H1 (cell line): ENCODE measurements at regions not wholly inside any gene's neighbourhood (a gene's known extent, or its start where the extent isn't known, plus 50 kb on each side); places are given as distances from the start of the nearest gene placed in this dataset.

Experiments
- CTCF ChIA-PET: fragments of 300-600 bp; sonication (Branson Sonifier 250); formaldehyde crosslinking; loops from one replicate; lab custom pipeline; 2021; ENCODE audit not compliant: partially characterized antibody; lab: Charles Lee
- POLR2A ChIA-PET: fragments of 300-600 bp; sonication (Branson Sonifier 250); formaldehyde crosslinking; loops from one replicate; lab custom pipeline; 2021; ENCODE audit warnings: inconsistent platforms; ENCODE audit not compliant: partially characterized antibody; lab: Charles Lee
- DNase-seq, 2 experiments: peaks; one replicate each; pipeline versions ENCODE4 v3.0.0 to v3.0.0-alpha.2; 2010 to 2022; ENCODE audit warnings: low spot score in 2 of 2, low read depth in 1 of 2, mixed read lengths in 1 of 2
- FAIRE-seq: peaks from 2 replicates; lab custom pipeline; 2011; peaks lifted over from hg19 to GRCh38; lab: Jason Lieb, UNC
- H2AFZ ChIP-seq: 2 replicates; pipeline ENCODE4 v1.8.1; 2012; ENCODE audit warnings: low read length, inconsistent platforms
- H2AK5ac ChIP-seq: 2 replicates; pipeline ENCODE4 v1.6.1; 2013; ENCODE audit warnings: low read depth, low read length
- H2BK120ac ChIP-seq: replicated peaks from 2 replicates; pipeline ENCODE3; 2013; ENCODE audit warnings: low read depth, low read length, inconsistent platforms
- H2BK12ac ChIP-seq: 2 replicates; pipeline ENCODE4 v1.6.1; 2013; ENCODE audit warnings: low read depth, low read length
- H2BK15ac ChIP-seq: 2 replicates; pipeline ENCODE4 v1.6.1; 2013; ENCODE audit warnings: low read length
- H2BK20ac ChIP-seq: 2 replicates; pipeline ENCODE4 v1.6.1; 2013; ENCODE audit warnings: low read length
- H2BK5ac ChIP-seq: 2 replicates; pipeline ENCODE4 v1.6.1; 2013; ENCODE audit warnings: low read depth, low read length
- H3K14ac ChIP-seq: 2 replicates; pipeline ENCODE4 v1.6.1; 2013; ENCODE audit warnings: inconsistent platforms; ENCODE audit not compliant: insufficient read length
- H3K18ac ChIP-seq: 2 replicates; pipeline ENCODE4 v1.6.1; 2013; ENCODE audit warnings: low read length; ENCODE audit errors: extremely low read depth
- H3K23ac ChIP-seq: 2 replicates; pipeline ENCODE4 v1.6.1; 2013; ENCODE audit warnings: inconsistent platforms; ENCODE audit not compliant: insufficient read length
- H3K23me2 ChIP-seq: 2 replicates; pipeline ENCODE4 v1.6.1; 2013; ENCODE audit warnings: low read depth, low read length
- H3K27ac ChIP-seq: 2 replicates; pipeline ENCODE4 v1.6.1; 2011; ENCODE audit warnings: low read depth, low read length, inconsistent platforms
- H3K27me3 ChIP-seq, 4 experiments: replicated peaks in 1 of 4; 1 replicate in 1 of 4; 2 replicates in 3 of 4; pipeline versions ENCODE4 v1.6.1 to v1.8.1; 2011 to 2013; ENCODE audit warnings: low read length in 3 of 4, mild to moderate bottlenecking in 3 of 4, inconsistent platforms in 2 of 4, mixed read lengths in 2 of 4, moderate library complexity in 1 of 4; ENCODE audit not compliant: control insufficient read depth in 3 of 4, insufficient read depth in 3 of 4; ENCODE audit errors: extremely low read depth in 1 of 4
- H3K36me3 ChIP-seq, 4 experiments: 2 replicates each; pipeline versions ENCODE4 v1.6.1 to v1.8.1; 2011 to 2013; ENCODE audit warnings: mild to moderate bottlenecking in 4 of 4, low read length in 3 of 4, moderate library complexity in 2 of 4, control low read depth in 1 of 4, inconsistent platforms in 1 of 4; ENCODE audit not compliant: insufficient read depth in 4 of 4, control insufficient read depth in 2 of 4
- H3K4ac ChIP-seq: replicated peaks from 2 replicates; pipeline ENCODE3; 2013; ENCODE audit warnings: low read length, low read depth, mixed read lengths, inconsistent platforms; ENCODE audit not compliant: insufficient read length
- H3K4me1 ChIP-seq, 4 experiments: replicated peaks in 1 of 4; 1 replicate in 1 of 4; 2 replicates in 3 of 4; pipeline versions ENCODE4 v1.6.1 to v1.8.1; 2011 to 2013; ENCODE audit warnings: low read length in 3 of 4, inconsistent platforms in 2 of 4, mixed read lengths in 1 of 4; ENCODE audit not compliant: insufficient read depth in 4 of 4, control insufficient read depth in 3 of 4
- H3K4me2 ChIP-seq, 2 experiments: 2 replicates each; pipeline versions ENCODE4 v1.6.1 to v1.8.1; 2011 to 2013; ENCODE audit warnings: low read depth in 2 of 2, low read length in 2 of 2, control low read depth in 1 of 2, inconsistent platforms in 1 of 2, mild to moderate bottlenecking in 1 of 2; ENCODE audit not compliant: insufficient read depth in 1 of 2
- H3K4me3 ChIP-seq, 4 experiments: fragments of 200-600, 300-600 bp in 1 of 4; sonication (generic), shearing (Covaris generic), sonication (Bioruptor Twin) in 1 of 4; 2 replicates each; pipeline versions ENCODE4 v1.5.1 to v1.8.1; 2011 to 2016; ENCODE audit warnings: low read length in 4 of 4, low read depth in 3 of 4, control low read depth in 2 of 4, inconsistent platforms in 2 of 4, mild to moderate bottlenecking in 2 of 4, mixed read lengths in 1 of 4, moderate library complexity in 1 of 4; ENCODE audit not compliant: insufficient read depth in 2 of 4; ENCODE audit errors: extremely low read depth in 1 of 4
- H3K56ac ChIP-seq: replicated peaks from 2 replicates; pipeline ENCODE3; 2013; ENCODE audit warnings: low read depth, mild to moderate bottlenecking, mixed read lengths, low read length, inconsistent platforms; ENCODE audit not compliant: insufficient read length
- H3K79me1 ChIP-seq: 2 replicates; pipeline ENCODE4 v1.6.1; 2013; ENCODE audit warnings: low read depth, low read length, control low read depth
- H3K79me2 ChIP-seq, 2 experiments: 2 replicates each; pipeline versions ENCODE4 v1.6.1 to v1.8.1; 2012 to 2013; ENCODE audit warnings: low read length in 2 of 2, mild to moderate bottlenecking in 2 of 2, inconsistent platforms in 1 of 2; ENCODE audit not compliant: insufficient read depth in 2 of 2, control insufficient read depth in 1 of 2
- H3K9ac ChIP-seq, 4 experiments: replicated peaks in 1 of 4; 1 replicate in 1 of 4; 2 replicates in 3 of 4; pipeline versions ENCODE4 v1.6.1 to v1.8.1; 2011 to 2013; ENCODE audit warnings: low read depth in 3 of 4, low read length in 3 of 4, control low read depth in 2 of 4, mild to moderate bottlenecking in 2 of 4, moderate library complexity in 2 of 4, inconsistent platforms in 1 of 4; ENCODE audit errors: extremely low read depth in 1 of 4
- H3K9me3 ChIP-seq, 2 experiments: 2 replicates each; pipeline versions ENCODE4 v1.6.1 to v1.8.1; 2012 to 2013; ENCODE audit warnings: mild to moderate bottlenecking in 2 of 2, moderate library complexity in 2 of 2, control low read depth in 1 of 2, inconsistent platforms in 1 of 2, low read depth in 1 of 2, low read length in 1 of 2, mixed read lengths in 1 of 2; ENCODE audit not compliant: insufficient read depth in 2 of 2
- H4K20me1 ChIP-seq, 2 experiments: replicated peaks in 1 of 2; 2 replicates each; pipeline versions ENCODE3 to v1.8.1; 2011 to 2013; ENCODE audit warnings: inconsistent platforms in 2 of 2, low read length in 2 of 2, mild to moderate bottlenecking in 1 of 2; ENCODE audit not compliant: insufficient read depth in 2 of 2, control insufficient read depth in 1 of 2
- H4K5ac ChIP-seq: 2 replicates; pipeline ENCODE4 v1.6.1; 2013; ENCODE audit warnings: low read length, low read depth, mixed read lengths, inconsistent platforms; ENCODE audit not compliant: insufficient read length
- H4K8ac ChIP-seq: 2 replicates; pipeline ENCODE4 v1.8.0; 2013; ENCODE audit warnings: mild to moderate bottlenecking, moderate library complexity, low read length, inconsistent platforms; ENCODE audit not compliant: insufficient read depth; ENCODE audit errors: extremely low read depth
- H4K91ac ChIP-seq: replicated peaks from 2 replicates; pipeline ENCODE3; 2013; ENCODE audit warnings: low read length, mixed read lengths, inconsistent platforms; ENCODE audit not compliant: insufficient read length
- BACH1 ChIP-seq: IDR thresholded peaks from 2 replicates; pipeline ENCODE4 v1.6.1; 2012; ENCODE audit warnings: low read length, improper control_type of control experiment
- BCL11A ChIP-seq, 2 experiments: IDR thresholded peaks; one replicate each; pipeline ENCODE4 v1.6.1; 2011; ENCODE audit warnings: low read depth in 2 of 2, low read length in 2 of 2, mild to moderate bottlenecking in 2 of 2
- NRF1 ChIP-seq: IDR thresholded peaks from 2 replicates; pipeline ENCODE4 v1.6.1; 2011; ENCODE audit warnings: mild to moderate bottlenecking, low read depth, low read length, improper control_type of control experiment
- POU5F1 ChIP-seq: IDR thresholded peaks from 2 replicates; pipeline ENCODE4 v1.6.1; 2011; ENCODE audit warnings: low read depth, mild to moderate bottlenecking, low read length, moderate library complexity
- SIN3A ChIP-seq, 2 experiments: IDR thresholded peaks in 1 of 2; conservative IDR thresholded peaks in 1 of 2; 2 replicates each; pipeline ENCODE4 v1.6.1; 2011 to 2012; ENCODE audit warnings: low read length in 2 of 2, improper control_type of control experiment in 1 of 2, low read depth in 1 of 2, mild to moderate bottlenecking in 1 of 2
- WGBS, 2 experiments: shearing (Covaris generic) in 1 of 2; methylation state at CpG; one replicate each; pipeline versions ENCODE4 v1.1.6 to v1.1.7; 2013 to 2015; ENCODE audit warnings: low lambda C conversion rate in 2 of 2, mixed read lengths in 2 of 2, inconsistent platforms in 1 of 2, low coverage in 1 of 2, missing lambda C conversion rate in 1 of 2; ENCODE audit not compliant: insufficient replicate concordance in 2 of 2, insufficient coverage in 1 of 2, insufficient read length in 1 of 2; ENCODE audit errors: extremely low coverage in 1 of 2, missing lambda C conversion rate in 1 of 2; 5-methylcytosine and 5-hydroxymethylcytosine counted together
- TF ChIP-seq, protein P1 (sequence below), 3 experiments: IDR thresholded peaks; 1 replicate in 2 of 3; 2 replicates in 1 of 3; pipeline versions ENCODE4 v1.5.1 to v1.6.1; 2011; ENCODE audit warnings: low read length in 3 of 3, mild to moderate bottlenecking in 3 of 3, inconsistent platforms in 2 of 3, low read depth in 1 of 3, moderate library complexity in 1 of 3; ENCODE audit not compliant: insufficient read depth in 1 of 3; ENCODE audit errors: control extremely low read depth in 1 of 3

- H4K8ac ChIP-seq: no peak overlapping the region
- H3K79me1 ChIP-seq: no peaks in the 10 kb centered on the region
- no peak overlapping the region for H3K14ac ChIP-seq
- WGBS, 2 experiments: 65% methylated on average over 2 of the region's 2 CpGs; no CpG with 5 or more reads in 1 of the 2 experiments
- H2BK15ac ChIP-seq: no peak overlapping the region
- TF ChIP-seq BACH1 (no peak), BCL11A (IDR thresholded peaks at IDR 0.05; ENCODE audit: low read depth in 2 of 2, low read length in 2 of 2) (no peak), POU5F1 (no peak), NRF1 (no peak), SIN3A (conservative IDR thresholded peaks at IDR 0.05 in 1 of 2, IDR thresholded peaks at IDR 0.05 in 1 of 2; ENCODE audit: low read depth in 1 of 2, low read length in 2 of 2) (no peak)
- TF ChIP-seq, protein P1, sequence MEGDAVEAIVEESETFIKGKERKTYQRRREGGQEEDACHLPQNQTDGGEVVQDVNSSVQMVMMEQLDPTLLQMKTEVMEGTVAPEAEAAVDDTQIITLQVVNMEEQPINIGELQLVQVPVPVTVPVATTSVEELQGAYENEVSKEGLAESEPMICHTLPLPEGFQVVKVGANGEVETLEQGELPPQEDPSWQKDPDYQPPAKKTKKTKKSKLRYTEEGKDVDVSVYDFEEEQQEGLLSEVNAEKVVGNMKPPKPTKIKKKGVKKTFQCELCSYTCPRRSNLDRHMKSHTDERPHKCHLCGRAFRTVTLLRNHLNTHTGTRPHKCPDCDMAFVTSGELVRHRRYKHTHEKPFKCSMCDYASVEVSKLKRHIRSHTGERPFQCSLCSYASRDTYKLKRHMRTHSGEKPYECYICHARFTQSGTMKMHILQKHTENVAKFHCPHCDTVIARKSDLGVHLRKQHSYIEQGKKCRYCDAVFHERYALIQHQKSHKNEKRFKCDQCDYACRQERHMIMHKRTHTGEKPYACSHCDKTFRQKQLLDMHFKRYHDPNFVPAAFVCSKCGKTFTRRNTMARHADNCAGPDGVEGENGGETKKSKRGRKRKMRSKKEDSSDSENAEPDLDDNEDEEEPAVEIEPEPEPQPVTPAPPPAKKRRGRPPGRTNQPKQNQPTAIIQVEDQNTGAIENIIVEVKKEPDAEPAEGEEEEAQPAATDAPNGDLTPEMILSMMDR (IDR thresholded peaks at IDR 0.05; ENCODE audit: control extremely low read depth in 1 of 3, insufficient read depth in 1 of 3, low read depth in 1 of 3, low read length in 3 of 3): no peak
- no peak overlapping the region for H2BK20ac ChIP-seq
- FAIRE-seq: no peak
- DNase-seq: no peak
- no peaks in the 10 kb centered on the region; a peak in 1 of 4 replicates for H3K9me3 ChIP-seq
- H3K27ac ChIP-seq: no peak overlapping the region
- ChIA-PET CTCF (interaction anchor here (0.9 to 1.1 kb wide), 2 partner anchors 36 to 37 kb away, joined by 3 to 4 read pairs; no protein-coding TSS in a partner anchor), POLR2A (no interaction called here)
- no peaks in the 10 kb centered on the region for H3K23me2 ChIP-seq
- H2BK12ac ChIP-seq: no peak overlapping the region
- no peak overlapping the region for H3K23ac ChIP-seq
- no peak overlapping the region for H3K56ac ChIP-seq
- no peaks in the 10 kb centered on the region for H4K20me1 ChIP-seq
- H3K4me1 ChIP-seq: no peaks in the 10 kb centered on the region
- no peaks in the 10 kb centered on the region for H3K27me3 ChIP-seq
- H2AFZ ChIP-seq: no peak overlapping the region
- H2AK5ac ChIP-seq: no peak overlapping the region
- no peak overlapping the region for H3K4me2 ChIP-seq
- no peak overlapping the region for H2BK5ac ChIP-seq
- no peak overlapping the region for H3K9ac ChIP-seq
- H3K79me2 ChIP-seq: no peaks in the 10 kb centered on the region; a peak in 1 of 4 replicates
- H3K4ac ChIP-seq: no peak overlapping the region
- no peaks in the 10 kb centered on the region for H3K36me3 ChIP-seq
- H3K18ac ChIP-seq: no peak overlapping the region
- no peak overlapping the region for H4K5ac ChIP-seq
- no peak overlapping the region for H2BK120ac ChIP-seq
- H3K4me3 ChIP-seq: no peak overlapping the region
- no peak overlapping the region for H4K91ac ChIP-seq
Observed at GRCh38 chr15:53847745-53848144, 88.3 kb upstream of the WDR72 start.
